SK-N-SH treated with all-trans-retinoic acid at 6 μM for 48 hours (cell line): ENCODE measurements at regions not wholly inside any gene's neighbourhood (a gene's known extent, or its start where the extent isn't known, plus 50 kb on each side); places are given as distances from the start of the nearest gene placed in this dataset.

Experiments used
- ATAC-seq: fragments of 200-7000 bp; cut with Tn5 transposase; 3 replicates; pipeline ENCODE4 v1.9.1; 2020; ENCODE audit warnings: mild to moderate bottlenecking, moderate library complexity
- ARNTL ChIP-seq: fragments of 450-650 bp; formaldehyde crosslinking; IDR thresholded peaks from 2 replicates; pipeline ENCODE4 v1.5.0; 2020; ENCODE audit warnings: low read depth, mild to moderate bottlenecking, moderate library complexity, borderline replicate concordance
- BACH2 ChIP-seq: fragments of 250-450 bp; sonication (Bioruptor Pico); IDR thresholded peaks from 2 replicates; pipeline ENCODE4 v1.9.0; 2021; ENCODE audit warnings: mild to moderate bottlenecking, borderline replicate concordance
- CREB5 ChIP-seq: fragments of 250-450 bp; sonication (Bioruptor Pico); IDR thresholded peaks from 2 replicates; pipeline ENCODE4 v1.5.1; 2020; ENCODE audit warnings: low read depth, mild to moderate bottlenecking, moderate library complexity
- CSDC2 ChIP-seq: fragments of 250-450 bp; sonication (Bioruptor Pico); IDR thresholded peaks from 2 replicates; pipeline ENCODE4 v1.5.0; 2020; ENCODE audit warnings: mild to moderate bottlenecking, moderate library complexity
- ESRRG ChIP-seq: fragments of 250-450 bp; sonication (Bioruptor Pico); IDR thresholded peaks from 2 replicates; pipeline ENCODE4 v1.6.1; 2021; ENCODE audit warnings: mild to moderate bottlenecking
- GLIS3 ChIP-seq: fragments of 250-450 bp; sonication (Bioruptor Pico); IDR thresholded peaks from 2 replicates; pipeline ENCODE4 v1.5.0; 2020; ENCODE audit warnings: mild to moderate bottlenecking, moderate library complexity
- ISL1 ChIP-seq: fragments of 250-450 bp; sonication (Bioruptor Pico); IDR thresholded peaks from 2 replicates; pipeline ENCODE4 v2.1.2; 2022; ENCODE audit warnings: mild to moderate bottlenecking, moderate library complexity
- OSR1 ChIP-seq: fragments of 250-450 bp; sonication (Bioruptor Pico); IDR thresholded peaks from 2 replicates; pipeline ENCODE4 v1.8.0; 2022; ENCODE audit warnings: moderate library complexity, mild to moderate bottlenecking, inconsistent platforms
- PATZ1 ChIP-seq: fragments of 250-450 bp; sonication (Bioruptor Pico); IDR thresholded peaks from 2 replicates; pipeline ENCODE4 v1.8.0; 2020; ENCODE audit warnings: mild to moderate bottlenecking, moderate library complexity, borderline replicate concordance
- POU6F1 ChIP-seq: fragments of 250-450 bp; sonication (Bioruptor Pico); IDR thresholded peaks from 2 replicates; pipeline ENCODE4 v1.8.0; 2021; ENCODE audit warnings: low read depth, mild to moderate bottlenecking, moderate library complexity, borderline replicate concordance
- PPARA ChIP-seq: fragments of 250-450 bp; sonication (Bioruptor Pico); IDR thresholded peaks from 2 replicates; pipeline ENCODE4 v1.5.0; 2020; ENCODE audit warnings: mild to moderate bottlenecking, borderline replicate concordance
- RARB ChIP-seq: fragments of 250-450 bp; sonication (Bioruptor Pico); IDR thresholded peaks from 2 replicates; pipeline ENCODE4 v1.8.0; 2021; ENCODE audit warnings: mild to moderate bottlenecking, moderate library complexity
- SNAI2 ChIP-seq: fragments of 250-450 bp; sonication (Bioruptor Pico); IDR thresholded peaks from 2 replicates; pipeline ENCODE4 v1.5.0; 2020; ENCODE audit warnings: mild to moderate bottlenecking, moderate library complexity
- TCF4 ChIP-seq: fragments of 250-450 bp; sonication (Bioruptor Pico); IDR thresholded peaks from 2 replicates; pipeline ENCODE4 v1.8.0; 2021; ENCODE audit warnings: mild to moderate bottlenecking, moderate library complexity, borderline replicate concordance
- TOX ChIP-seq: fragments of 250-450 bp; sonication (Bioruptor Pico); IDR thresholded peaks from 2 replicates; pipeline ENCODE4 v1.8.0; 2021; ENCODE audit warnings: mild to moderate bottlenecking, moderate library complexity, borderline replicate concordance
- ZC3H10 ChIP-seq: fragments of 250-450 bp; sonication (Bioruptor Pico); IDR thresholded peaks from 2 replicates; pipeline ENCODE4 v1.5.1; 2021; ENCODE audit warnings: mild to moderate bottlenecking, moderate library complexity
- ZFP3 ChIP-seq: fragments of 250-450 bp; sonication (Bioruptor Pico); IDR thresholded peaks from 2 replicates; pipeline ENCODE4 v1.5.0; 2020; ENCODE audit warnings: mild to moderate bottlenecking, moderate library complexity
- ZFP30 ChIP-seq: fragments of 450-650 bp; formaldehyde crosslinking; IDR thresholded peaks from 2 replicates; pipeline ENCODE4 v1.5.0; 2022; ENCODE audit warnings: mild to moderate bottlenecking, moderate library complexity
- ZNF565 ChIP-seq: fragments of 450-650 bp; formaldehyde crosslinking; conservative IDR thresholded peaks from 2 replicates; pipeline ENCODE4 v1.5.0; 2020; ENCODE audit warnings: low read depth, mild to moderate bottlenecking, moderate library complexity
- ZNF70 ChIP-seq: fragments of 450-650 bp; formaldehyde crosslinking; IDR thresholded peaks from 2 replicates; pipeline ENCODE4 v1.5.0; 2020; ENCODE audit warnings: mild to moderate bottlenecking, moderate library complexity
- ZNF8 ChIP-seq: fragments of 450-650 bp; formaldehyde crosslinking; IDR thresholded peaks from 2 replicates; pipeline ENCODE4 v1.5.0; 2020; ENCODE audit warnings: mild to moderate bottlenecking, moderate library complexity

GRCh38 chr17:71656964-71657858, 463.6 kb upstream of the SOX9 start:
- ATAC-seq, result no peak
- TF ChIP-seq ZNF565 (no peak), PPARA (CRISPR knock-in tag) (no peak), ARNTL (CRISPR knock-in tag) (no peak), ZFP3 (CRISPR knock-in tag) (no peak), ZC3H10 (CRISPR knock-in tag) (no peak), PATZ1 (CRISPR knock-in tag) (no peak), SNAI2 (CRISPR knock-in tag) (no peak), OSR1 (no peak), POU6F1 (no peak), CSDC2 (CRISPR knock-in tag) (no peak), ESRRG (CRISPR knock-in tag) (no peak), ISL1 (CRISPR knock-in tag) (no peak), BACH2 (no peak), CREB5 (no peak), ZFP30 (CRISPR knock-in tag) (no peak), TCF4 (CRISPR knock-in tag) (no peak)

- no peak for ATAC-seq
- TF ChIP-seq TCF4 (CRISPR knock-in tag), result no peak
- TF ChIP-seq PATZ1 (CRISPR knock-in tag), result no peak
- TF ChIP-seq ZC3H10 (CRISPR knock-in tag), result no peak
- no peak for TF ChIP-seq ZFP3 (CRISPR knock-in tag)
- TF ChIP-seq BACH2, result no peak
- TF ChIP-seq ZNF70 (CRISPR knock-in tag), result no peak
Measured at GRCh38 chr17:71658996-71659395, 461.8 kb upstream of the SOX9 start.

- TF ChIP-seq ARNTL (CRISPR knock-in tag) (no peak), RARB (CRISPR knock-in tag) (no peak), SNAI2 (CRISPR knock-in tag) (no peak), ZFP3 (CRISPR knock-in tag) (no peak), TOX (CRISPR knock-in tag) (no peak), CSDC2 (CRISPR knock-in tag) (no peak), ZNF70 (CRISPR knock-in tag) (no peak), GLIS3 (CRISPR knock-in tag) (no peak), ZNF565 (no peak), PPARA (CRISPR knock-in tag) (no peak), POU6F1 (no peak), ZC3H10 (CRISPR knock-in tag) (no peak), ZNF8 (CRISPR knock-in tag) (no peak), ZFP30 (CRISPR knock-in tag) (no peak), CREB5 (no peak)
- TF ChIP-seq, all 23 proteins: peak for 0
- ATAC-seq, result no peak
Measured at GRCh38 chr17:71664861-71665260, 456.0 kb upstream of the SOX9 start.
